Ectodermal cell (in vitro differentiated cells): ENCODE measurements at regions not wholly inside any gene's neighbourhood (a gene's known extent, or its start where the extent isn't known, plus 50 kb on each side); places are given as distances from the start of the nearest gene placed in this dataset.

ENCODE experiments used
- H3K27ac ChIP-seq: 2 replicates; pipeline ENCODE4 v1.7.0; 2013; ENCODE audit warnings: mild to moderate bottlenecking, low read depth, low read length; ENCODE audit not compliant: insufficient read depth, poor library complexity, severe bottlenecking
- H3K27me3 ChIP-seq: 2 replicates; pipeline ENCODE4 v1.7.0; 2013; ENCODE audit warnings: mild to moderate bottlenecking, low read length; ENCODE audit not compliant: insufficient read depth, control insufficient read depth, poor library complexity, severe bottlenecking
- H3K36me3 ChIP-seq: one replicate; pipeline ENCODE4 v1.7.0; 2013; ENCODE audit warnings: low read length; ENCODE audit not compliant: control insufficient read depth, insufficient read depth
- H3K4me1 ChIP-seq: one replicate; pipeline ENCODE4 v1.7.0; 2013; ENCODE audit warnings: low read length; ENCODE audit not compliant: control insufficient read depth, insufficient read depth
- H3K4me3 ChIP-seq: 2 replicates; pipeline ENCODE4 v1.7.0; 2013; ENCODE audit warnings: low read depth, low read length, control low read depth; ENCODE audit not compliant: insufficient read depth
- H3K9me3 ChIP-seq: 2 replicates; pipeline ENCODE4 v1.7.0; 2013; ENCODE audit warnings: mild to moderate bottlenecking, low read length, moderate library complexity; ENCODE audit not compliant: control insufficient read depth
- WGBS, 2 experiments: methylation state at CpG; one replicate each; pipeline ENCODE4 v1.1.7; 2013; ENCODE audit warnings: missing lambda C conversion rate in 2 of 2; 5-methylcytosine and 5-hydroxymethylcytosine counted together

DNA sequence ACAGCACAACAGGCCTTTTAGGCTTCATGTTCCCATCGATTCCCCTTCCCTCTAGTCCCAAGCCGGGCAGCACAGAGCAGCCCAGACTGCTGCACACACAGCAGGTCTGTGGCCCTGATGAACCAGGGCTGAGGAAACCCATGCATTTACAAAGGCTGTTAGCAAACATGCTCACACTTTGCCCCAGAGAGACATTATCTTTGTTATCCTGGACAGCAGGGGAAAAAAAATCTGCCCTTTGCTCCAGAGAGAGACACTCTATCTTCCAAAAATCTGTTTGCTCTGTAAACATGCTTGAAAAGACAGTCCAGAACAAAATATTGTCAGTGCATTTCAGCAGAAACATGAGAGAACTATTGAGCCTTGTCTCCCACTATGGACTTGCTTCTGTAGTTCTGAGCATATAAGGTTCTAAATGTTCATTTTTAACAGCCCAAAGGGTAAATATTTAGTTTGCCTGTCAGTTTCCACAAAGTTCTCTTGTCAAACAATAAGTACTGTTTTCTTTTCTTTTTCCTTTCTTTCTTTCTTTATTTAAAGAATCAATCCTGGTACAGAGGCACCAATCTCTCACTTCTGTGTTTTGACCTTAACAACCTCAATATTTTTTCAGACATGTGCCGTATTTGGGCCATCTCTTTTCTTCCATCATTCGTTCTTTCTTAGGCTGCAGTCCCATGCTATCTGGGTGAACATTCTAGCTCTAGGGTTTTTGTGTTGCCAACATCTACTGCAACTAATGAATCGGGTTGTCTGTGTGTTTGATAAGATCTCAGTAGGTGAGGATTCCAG lies 468.0 kb downstream of the EPM2A start:
- no peaks in the 10 kb centered on the region for H3K36me3 ChIP-seq
- no peaks in the 10 kb centered on the region for H3K9me3 ChIP-seq
- H3K27me3 ChIP-seq: no peaks in the 10 kb centered on the region
- no peak overlapping the region for H3K27ac ChIP-seq
- 82 to 94% methylated on average over 5 of the region's 5 CpGs for WGBS, 2 experiments
- no peaks in the 10 kb centered on the region for H3K4me1 ChIP-seq
- H3K4me3 ChIP-seq: no peak overlapping the region

DNA sequence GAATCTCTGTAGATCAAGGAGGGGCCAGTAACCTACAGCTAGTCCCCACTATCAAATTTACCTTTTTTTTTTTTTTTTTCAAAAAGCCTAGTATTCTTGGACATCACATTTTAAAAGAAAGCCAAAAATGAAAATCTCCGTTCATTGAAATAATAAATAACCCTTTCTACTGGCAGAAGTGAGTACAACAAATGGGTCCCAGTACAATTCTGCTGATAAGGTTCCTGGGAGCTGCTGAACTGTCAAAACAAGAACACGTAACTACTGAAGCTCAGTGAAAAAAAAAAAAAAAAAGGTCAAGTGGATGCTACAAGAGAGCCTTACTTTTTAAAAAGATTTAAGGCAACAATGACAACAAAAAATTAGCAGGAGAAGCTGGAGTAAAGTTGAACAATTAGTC lies 464.9 kb downstream of the EPM2A start:
- no peaks in the 10 kb centered on the region for H3K9me3 ChIP-seq
- no peak overlapping the region for H3K27ac ChIP-seq
- H3K27me3 ChIP-seq: no peaks in the 10 kb centered on the region
- 87 to 98% methylated on average over 2 of the region's 2 CpGs for WGBS, 2 experiments
- H3K36me3 ChIP-seq: no peaks in the 10 kb centered on the region
- no peak overlapping the region for H3K4me3 ChIP-seq
- no peaks in the 10 kb centered on the region for H3K4me1 ChIP-seq

DNA sequence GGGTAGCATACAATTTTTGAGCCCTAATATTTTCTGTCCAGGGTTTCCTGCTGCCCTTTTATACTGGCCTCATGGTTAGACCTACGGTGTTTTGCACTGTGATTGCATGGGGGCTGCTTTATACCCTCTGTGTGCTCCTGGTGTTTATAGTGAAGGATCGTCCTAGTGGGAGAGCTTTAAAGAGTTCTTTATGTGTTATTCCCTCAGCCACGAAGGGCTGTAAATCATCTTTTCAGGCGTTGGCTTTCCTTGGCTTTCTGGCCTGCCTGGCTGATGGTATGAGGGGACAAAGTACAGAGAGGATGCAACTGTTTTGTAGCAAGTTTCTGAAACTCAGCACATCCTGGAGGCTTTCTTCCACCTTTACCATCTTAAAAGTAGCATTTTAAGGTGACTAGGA lies 464.3 kb downstream of the EPM2A start:
- Histone ChIP-seq H3K36me3 (no peaks in the 10 kb centered on the region), H3K27ac (no peak overlapping the region), H3K27me3 (no peaks in the 10 kb centered on the region), H3K4me1 (no peaks in the 10 kb centered on the region), H3K4me3 (no peak overlapping the region), H3K9me3 (no peaks in the 10 kb centered on the region)
- 82 to 86% methylated on average over 4 of the region's 4 CpGs for WGBS, 2 experiments

DNA sequence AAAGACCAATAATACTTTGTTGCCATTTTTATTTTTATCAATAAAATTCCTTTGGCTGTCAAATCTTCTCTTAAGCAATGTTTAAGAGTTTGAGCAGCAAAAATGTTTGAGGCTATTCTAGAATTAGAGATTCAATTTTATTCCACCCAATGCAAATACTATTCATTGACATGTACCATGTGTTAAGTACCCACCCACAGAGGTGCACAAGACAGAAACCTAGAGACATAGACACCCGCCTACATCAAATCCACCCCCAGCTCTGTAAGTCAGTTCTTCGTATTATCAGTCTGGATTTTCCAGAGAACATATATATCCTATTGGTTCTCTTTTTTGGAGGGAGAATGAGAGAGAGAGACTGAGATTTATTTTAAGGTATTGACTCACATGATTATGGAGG lies 463.7 kb downstream of the EPM2A start:
- H3K9me3 ChIP-seq: no peaks in the 10 kb centered on the region
- H3K27me3 ChIP-seq: no peaks in the 10 kb centered on the region
- no peak overlapping the region for H3K4me3 ChIP-seq
- H3K4me1 ChIP-seq: no peaks in the 10 kb centered on the region
- no peak overlapping the region for H3K27ac ChIP-seq
- H3K36me3 ChIP-seq: no peaks in the 10 kb centered on the region
- WGBS, 2 experiments: 88 to 89% methylated on average over 1 to 2 of the region's 2 CpGs

DNA sequence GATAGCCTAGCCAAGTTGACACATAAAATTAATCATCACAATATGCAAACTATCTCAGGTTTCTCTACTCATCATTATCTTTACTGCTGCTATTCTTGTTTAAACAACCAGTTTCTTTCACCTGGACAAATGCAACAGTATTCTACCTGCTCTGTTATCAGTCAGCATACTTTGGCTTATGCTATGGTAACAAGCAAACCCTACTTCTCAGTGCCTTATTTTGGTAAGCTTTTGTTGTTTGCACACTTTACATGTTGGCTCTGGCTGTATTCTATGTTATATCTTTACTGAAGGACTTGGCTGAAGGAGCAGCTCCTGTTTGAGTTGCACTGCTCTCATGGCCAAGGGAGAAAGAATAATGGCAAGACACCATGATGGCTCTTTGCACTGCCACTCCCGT lies 463.1 kb downstream of the EPM2A start:
- Histone ChIP-seq H3K36me3 (no peaks in the 10 kb centered on the region), H3K4me3 (no peak overlapping the region), H3K27me3 (no peaks in the 10 kb centered on the region), H3K4me1 (no peaks in the 10 kb centered on the region), H3K27ac (no peak overlapping the region), H3K9me3 (no peaks in the 10 kb centered on the region)
- 91 to 100% methylated on average over 1 of the region's 1 CpG for WGBS, 2 experiments

DNA sequence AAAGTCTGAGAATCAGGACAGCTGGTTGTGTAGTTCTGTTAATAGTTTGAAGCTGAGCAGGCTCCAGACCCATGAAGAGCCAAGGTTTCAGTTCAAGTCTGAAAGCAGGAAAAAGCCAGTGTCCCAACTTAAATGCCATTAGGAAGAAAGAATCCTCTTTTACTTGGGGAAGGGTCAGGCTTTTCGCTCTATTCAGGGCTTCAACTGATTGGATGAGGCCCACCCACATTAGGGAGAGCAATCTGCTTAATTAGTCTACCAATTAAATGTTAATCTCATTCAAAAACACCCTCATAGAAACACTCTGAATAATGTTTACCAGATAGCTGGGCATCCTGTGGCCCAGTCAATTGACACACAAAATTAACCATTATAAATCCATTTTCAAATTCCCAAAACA lies 462.2 kb downstream of the EPM2A start:
- 96 to 100% methylated on average over 1 of the region's 1 CpG for WGBS, 2 experiments
- no peaks in the 10 kb centered on the region for H3K36me3 ChIP-seq
- no peaks in the 10 kb centered on the region for H3K27me3 ChIP-seq
- no peaks in the 10 kb centered on the region for H3K9me3 ChIP-seq
- no peaks in the 10 kb centered on the region for H3K4me1 ChIP-seq
- no peak overlapping the region for H3K27ac ChIP-seq
- H3K4me3 ChIP-seq: no peak overlapping the region

DNA sequence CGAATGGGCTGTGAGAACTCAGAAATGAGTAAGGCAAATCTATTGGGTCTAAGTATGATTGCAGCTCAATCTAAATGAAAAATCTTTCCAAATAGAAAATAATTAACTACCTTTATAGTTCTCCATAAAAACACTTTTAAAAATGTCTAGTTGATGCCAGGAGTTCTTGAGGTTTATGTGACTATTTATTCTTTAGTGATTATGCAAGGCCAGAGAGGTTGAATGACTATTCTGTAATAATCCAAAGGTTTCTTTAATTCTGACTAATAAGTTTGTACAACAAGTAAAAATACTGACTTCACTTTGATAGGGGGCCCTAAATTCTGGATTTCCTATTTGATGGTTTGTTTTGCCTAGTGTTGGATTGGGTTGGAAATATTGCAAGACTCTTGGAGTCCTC lies 461.2 kb downstream of the EPM2A start:
- no CpG with 5 or more reads among the region's 1 CpG for WGBS, 2 experiments
- H3K27me3 ChIP-seq: no peaks in the 10 kb centered on the region
- no peaks in the 10 kb centered on the region for H3K4me1 ChIP-seq
- H3K4me3 ChIP-seq: no peak overlapping the region
- no peaks in the 10 kb centered on the region for H3K36me3 ChIP-seq
- no peak overlapping the region for H3K27ac ChIP-seq
- no peaks in the 10 kb centered on the region for H3K9me3 ChIP-seq

DNA sequence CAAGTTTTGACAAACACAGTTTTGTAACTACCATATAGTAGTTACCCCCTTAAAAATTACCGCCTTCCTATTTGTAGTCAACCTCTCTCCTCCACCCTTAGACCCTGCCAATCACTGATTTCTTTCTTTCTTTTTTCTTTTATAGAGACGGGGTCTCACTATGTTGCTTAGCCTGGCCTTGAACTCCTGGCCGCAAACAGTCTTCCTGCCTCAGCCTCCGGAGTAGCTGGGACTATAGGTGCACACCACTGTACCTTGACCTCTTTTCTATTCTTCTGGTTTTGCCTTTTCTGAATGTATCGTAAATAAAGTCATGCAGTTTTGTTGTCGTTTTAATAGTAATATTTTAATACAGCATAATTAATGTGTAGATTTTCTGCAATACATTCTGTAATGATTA lies 460.3 kb downstream of the EPM2A start:
- Histone ChIP-seq H3K27ac (no peak overlapping the region), H3K36me3 (no peaks in the 10 kb centered on the region), H3K27me3 (no peaks in the 10 kb centered on the region), H3K9me3 (no peaks in the 10 kb centered on the region), H3K4me1 (no peaks in the 10 kb centered on the region), H3K4me3 (no peak overlapping the region)
- WGBS, 2 experiments: 91% methylated on average over 4 to 5 of the region's 6 CpGs

DNA sequence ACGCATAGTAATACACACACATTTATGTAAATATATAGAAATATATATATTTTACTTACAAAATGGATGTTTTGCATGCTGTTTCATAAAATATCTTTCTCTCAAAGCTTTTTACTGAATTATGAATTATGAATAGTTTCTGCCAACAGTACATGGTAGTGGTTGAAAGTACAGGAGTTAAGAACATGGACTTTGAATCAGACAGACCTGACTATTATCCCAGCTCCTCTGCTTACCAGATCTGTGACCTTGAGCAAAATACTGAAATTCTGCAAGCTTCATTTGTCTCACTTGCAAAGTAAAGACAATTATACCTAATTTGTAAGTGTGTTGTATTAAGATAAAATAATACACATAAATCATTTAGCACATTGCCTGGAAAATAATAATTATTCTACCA lies 459.5 kb downstream of the EPM2A start:
- Histone ChIP-seq H3K27me3 (no peaks in the 10 kb centered on the region), H3K27ac (no peak overlapping the region), H3K36me3 (no peaks in the 10 kb centered on the region), H3K4me1 (no peaks in the 10 kb centered on the region), H3K9me3 (no peaks in the 10 kb centered on the region), H3K4me3 (no peak overlapping the region)
- no CpG with 5 or more reads among the region's 1 CpG for WGBS, 2 experiments

DNA sequence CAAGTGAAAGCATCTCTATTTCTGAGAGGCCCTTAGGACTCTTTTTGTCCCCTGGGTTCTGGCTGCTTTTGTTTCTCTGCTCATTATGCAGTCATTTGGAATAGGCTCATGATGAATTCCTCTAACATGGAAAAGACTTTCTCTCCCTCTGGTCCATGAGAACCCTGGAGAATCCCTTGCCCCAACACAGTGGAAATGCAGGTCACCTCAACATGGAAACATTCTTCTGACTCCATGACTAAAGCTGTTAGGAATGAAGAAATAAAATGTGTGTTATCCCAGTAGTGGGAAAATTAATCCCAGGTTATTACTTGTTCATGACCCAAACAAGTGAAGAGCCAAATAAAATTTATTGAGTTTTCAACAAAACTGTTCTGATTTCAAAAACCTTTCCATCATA lies 458.6 kb downstream of the EPM2A start:
- no peaks in the 10 kb centered on the region for H3K36me3 ChIP-seq
- no peaks in the 10 kb centered on the region for H3K9me3 ChIP-seq
- no peaks in the 10 kb centered on the region for H3K4me1 ChIP-seq
- H3K27me3 ChIP-seq: no peaks in the 10 kb centered on the region
- H3K4me3 ChIP-seq: no peak overlapping the region
- H3K27ac ChIP-seq: no peak overlapping the region
